Loucy (cell line): ENCODE measurements at regions not wholly inside any gene's neighbourhood (a gene's known extent, or its start where the extent isn't known, plus 50 kb on each side); places are given as distances from the start of the nearest gene placed in this dataset.

ENCODE experiments used
- EZH2phosphoT487 ChIP-seq: fragments of 200-600 bp; IDR thresholded peaks from 2 replicates; pipeline ENCODE4 v1.6.1; 2018; ENCODE audit warnings: antibody characterized with exemption, mild to moderate bottlenecking, moderate library complexity, borderline replicate concordance
- TF ChIP-seq, protein P1 (sequence below): fragments of 200-600 bp; sonication (generic); conservative IDR thresholded peaks from 2 replicates; pipeline ENCODE4 v1.5.1; 2014; ENCODE audit warnings: mild to moderate bottlenecking, antibody characterized with exemption, low read length

DNA sequence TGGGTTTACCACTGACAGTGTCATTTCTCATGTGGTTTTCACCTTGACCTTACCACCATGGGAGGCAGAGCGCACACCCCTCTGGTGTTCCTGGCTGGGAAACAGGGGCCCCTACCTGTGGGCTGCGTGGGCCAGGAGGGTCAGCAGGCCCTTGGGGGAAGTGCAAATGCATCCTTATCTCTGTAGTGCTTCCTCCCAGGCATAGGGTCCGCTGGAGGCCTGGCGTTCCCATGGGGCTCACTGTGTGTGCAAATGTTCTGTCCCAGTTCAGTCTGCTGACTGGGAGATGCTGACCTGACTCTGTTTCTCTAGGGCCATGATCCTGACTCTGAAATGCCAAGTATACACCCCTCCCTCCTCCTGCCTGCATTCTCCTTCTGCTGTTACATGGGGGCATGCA, 81.3 kb downstream of the SLC25A47 start:
- TF ChIP-seq, protein P1, sequence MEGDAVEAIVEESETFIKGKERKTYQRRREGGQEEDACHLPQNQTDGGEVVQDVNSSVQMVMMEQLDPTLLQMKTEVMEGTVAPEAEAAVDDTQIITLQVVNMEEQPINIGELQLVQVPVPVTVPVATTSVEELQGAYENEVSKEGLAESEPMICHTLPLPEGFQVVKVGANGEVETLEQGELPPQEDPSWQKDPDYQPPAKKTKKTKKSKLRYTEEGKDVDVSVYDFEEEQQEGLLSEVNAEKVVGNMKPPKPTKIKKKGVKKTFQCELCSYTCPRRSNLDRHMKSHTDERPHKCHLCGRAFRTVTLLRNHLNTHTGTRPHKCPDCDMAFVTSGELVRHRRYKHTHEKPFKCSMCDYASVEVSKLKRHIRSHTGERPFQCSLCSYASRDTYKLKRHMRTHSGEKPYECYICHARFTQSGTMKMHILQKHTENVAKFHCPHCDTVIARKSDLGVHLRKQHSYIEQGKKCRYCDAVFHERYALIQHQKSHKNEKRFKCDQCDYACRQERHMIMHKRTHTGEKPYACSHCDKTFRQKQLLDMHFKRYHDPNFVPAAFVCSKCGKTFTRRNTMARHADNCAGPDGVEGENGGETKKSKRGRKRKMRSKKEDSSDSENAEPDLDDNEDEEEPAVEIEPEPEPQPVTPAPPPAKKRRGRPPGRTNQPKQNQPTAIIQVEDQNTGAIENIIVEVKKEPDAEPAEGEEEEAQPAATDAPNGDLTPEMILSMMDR = no peak
- no peak for TF ChIP-seq EZH2phosphoT487
